GM19395 (cell line): ENCODE measurements at regions not wholly inside any gene's neighbourhood (a gene's known extent, or its start where the extent isn't known, plus 50 kb on each side); places are given as distances from the start of the nearest gene placed in this dataset.
"Not testable (repeated sequence)": the region's sequence is repeated elsewhere in the genome, so short reads cannot be mapped to it uniquely, and the experiment has no call there.

Experiments
- ATAC-seq: cut with Tn5 transposase; IDR thresholded peaks from one replicate; pipeline ENCODE4 v1.9.1; 2021; ENCODE audit warnings: mild to moderate bottlenecking, moderate library complexity; ENCODE audit not compliant: unreplicated experiment

DNA sequence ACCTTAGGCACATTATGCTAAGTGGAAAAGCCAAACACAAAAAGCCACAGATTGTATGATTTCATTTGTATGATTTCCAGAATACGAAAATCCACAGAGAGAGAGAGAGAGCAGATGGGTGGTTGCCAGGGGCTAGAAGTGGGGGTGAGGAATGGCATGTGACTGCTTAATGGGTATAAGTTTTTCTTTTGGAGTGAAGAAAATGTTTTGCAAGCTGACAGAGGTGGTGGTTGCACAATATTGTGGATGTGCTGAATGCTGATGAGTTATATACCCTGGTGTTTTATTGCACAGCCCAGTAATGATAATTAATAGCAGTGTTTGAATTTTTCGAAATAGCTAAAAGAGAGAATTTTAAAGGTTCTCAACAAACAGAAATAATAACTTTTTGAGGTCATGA is 386.1 kb upstream of the HS3ST1 start:
- no peak for ATAC-seq

DNA sequence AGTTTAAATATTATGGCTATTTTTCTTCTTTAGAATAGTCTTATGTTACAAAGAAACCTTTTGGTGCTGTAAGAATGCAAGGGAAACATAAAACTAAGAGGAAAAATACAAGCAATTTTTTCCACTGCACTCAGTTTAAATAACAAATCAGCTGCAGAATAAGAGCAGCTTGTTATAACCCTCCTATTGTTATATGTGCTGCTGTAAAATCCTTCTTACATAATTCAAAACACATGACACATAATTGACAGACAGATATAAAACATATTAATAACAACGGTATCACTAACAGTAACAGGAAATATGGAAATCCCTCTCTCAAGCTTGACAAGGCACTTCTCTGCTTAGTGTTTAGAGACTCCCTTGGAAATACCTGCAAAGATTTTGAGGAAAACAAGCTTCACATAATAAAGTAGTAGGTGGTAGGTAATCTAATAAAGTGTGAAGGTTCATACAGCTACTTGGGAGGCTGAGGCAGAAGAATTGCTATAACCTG is 385.3 kb upstream of the HS3ST1 start:
- no peak for ATAC-seq

DNA sequence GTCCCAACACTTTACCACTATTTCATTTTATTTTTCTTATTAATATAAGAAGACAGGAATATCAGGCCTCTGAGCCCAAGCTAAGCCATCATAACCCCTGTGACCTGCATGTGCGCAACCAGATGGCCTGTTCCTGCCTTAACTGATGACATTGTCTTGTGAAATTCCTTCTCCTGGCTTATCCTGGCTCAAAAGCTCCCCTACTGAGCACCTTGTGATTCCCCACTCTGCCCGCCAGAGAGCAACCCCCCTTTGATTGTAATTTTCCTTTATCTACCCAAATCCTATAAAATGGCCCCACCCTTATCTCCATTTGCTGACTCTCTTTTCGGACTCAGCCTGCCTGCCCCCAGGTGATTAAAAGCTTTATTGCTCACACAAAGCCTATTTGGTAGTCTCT is 382.8 kb upstream of the HS3ST1 start:
- ATAC-seq: not testable (repeated sequence)

- ATAC-seq: no peak
Observed at GRCh38 chr4:11805842-11806241, 377.1 kb upstream of the HS3ST1 start.

- ATAC-seq: peak; percentile 96
Observed at GRCh38 chr4:11801466-11802446, 373.1 kb upstream of the HS3ST1 start.

- no peak for ATAC-seq
Observed at GRCh38 chr4:11799196-11799595, 370.5 kb upstream of the HS3ST1 start.

GRCh38 chr4:11791797-11792196 is 363.1 kb upstream of the HS3ST1 start:
- ATAC-seq: no peak

GRCh38 chr4:11790230-11790629 is 361.5 kb upstream of the HS3ST1 start:
- no peak for ATAC-seq

- ATAC-seq: no peak
Observed at GRCh38 chr4:11783588-11783987, 354.9 kb upstream of the HS3ST1 start.

- no peak for ATAC-seq
Observed at GRCh38 chr4:11782859-11783258, 354.2 kb upstream of the HS3ST1 start.

GRCh38 chr4:11777447-11777846 is 348.8 kb upstream of the HS3ST1 start:
- no peak for ATAC-seq

DNA sequence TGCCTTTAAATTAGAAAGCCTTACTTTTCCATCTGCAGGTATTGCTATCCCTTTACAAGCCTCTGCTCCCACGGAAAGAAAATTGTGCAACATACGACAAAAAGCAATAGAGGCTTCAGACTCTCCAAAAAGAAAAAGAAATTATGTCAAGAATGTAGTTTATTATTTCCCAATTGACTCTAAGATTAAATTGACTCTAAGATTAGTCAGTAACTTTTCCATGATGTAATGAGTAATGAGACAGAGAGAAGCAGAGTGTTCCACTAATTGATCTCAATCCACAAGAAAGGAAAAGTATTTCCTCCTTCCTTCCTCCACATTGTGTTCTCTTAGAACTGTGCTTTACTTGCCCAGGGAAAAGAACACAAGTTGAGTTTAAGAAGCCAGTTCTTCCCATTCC is 345.7 kb upstream of the HS3ST1 start:
- no peak for ATAC-seq

GRCh38 chr4:11773798-11774197 is 345.1 kb upstream of the HS3ST1 start:
- no peak for ATAC-seq

DNA sequence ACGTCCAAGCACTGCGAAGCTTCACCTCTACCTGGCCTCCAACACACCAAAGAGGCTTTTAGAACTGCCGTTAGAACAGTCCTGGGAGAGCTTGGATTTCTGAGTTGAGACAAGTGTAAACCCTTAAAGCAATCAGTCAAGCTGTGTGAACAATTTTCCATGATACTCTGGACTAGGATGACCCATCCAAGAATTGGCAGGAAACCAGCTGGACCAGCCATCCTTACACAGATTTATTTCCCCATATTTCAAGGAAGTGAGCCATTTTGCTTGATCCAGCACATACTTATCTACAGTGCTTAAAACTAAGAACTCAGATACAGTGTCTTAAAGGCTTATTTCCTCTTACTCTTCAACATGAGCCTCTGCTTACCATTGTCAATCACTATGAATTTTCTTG is 340.7 kb upstream of the HS3ST1 start:
- ATAC-seq: no peak

DNA sequence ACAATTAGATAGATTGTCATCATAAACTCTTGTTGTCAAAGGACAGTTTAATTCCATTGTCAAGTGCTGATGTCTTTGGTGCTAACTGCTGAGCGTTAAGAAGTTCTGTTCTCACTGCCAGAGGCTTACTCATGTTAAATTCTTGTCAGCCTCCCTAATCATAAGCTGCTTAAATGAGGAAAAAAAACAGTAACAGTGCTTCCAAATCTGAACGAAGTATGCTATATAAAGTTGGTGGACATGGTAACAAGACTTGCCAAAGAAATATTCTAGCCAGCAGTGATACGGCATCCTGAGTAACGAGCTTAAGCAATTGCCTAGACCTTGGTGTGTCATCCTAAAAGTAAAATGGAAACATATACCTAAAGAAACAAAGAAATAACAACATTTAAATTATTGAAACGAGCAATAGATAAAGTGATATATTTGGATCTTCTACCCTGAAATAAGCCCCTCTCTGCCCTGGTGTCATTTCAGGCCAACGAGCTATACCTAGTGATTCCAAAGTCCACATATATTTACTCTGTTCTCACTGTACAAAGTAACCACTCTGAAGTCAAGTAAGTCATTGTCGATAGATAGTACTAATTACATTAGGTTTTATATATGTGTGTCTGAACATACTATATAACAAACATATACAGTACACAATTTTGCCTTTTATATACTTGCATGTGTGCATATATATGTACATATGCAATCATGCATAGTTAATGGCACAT is 339.7 kb upstream of the HS3ST1 start:
- no peak for ATAC-seq

DNA sequence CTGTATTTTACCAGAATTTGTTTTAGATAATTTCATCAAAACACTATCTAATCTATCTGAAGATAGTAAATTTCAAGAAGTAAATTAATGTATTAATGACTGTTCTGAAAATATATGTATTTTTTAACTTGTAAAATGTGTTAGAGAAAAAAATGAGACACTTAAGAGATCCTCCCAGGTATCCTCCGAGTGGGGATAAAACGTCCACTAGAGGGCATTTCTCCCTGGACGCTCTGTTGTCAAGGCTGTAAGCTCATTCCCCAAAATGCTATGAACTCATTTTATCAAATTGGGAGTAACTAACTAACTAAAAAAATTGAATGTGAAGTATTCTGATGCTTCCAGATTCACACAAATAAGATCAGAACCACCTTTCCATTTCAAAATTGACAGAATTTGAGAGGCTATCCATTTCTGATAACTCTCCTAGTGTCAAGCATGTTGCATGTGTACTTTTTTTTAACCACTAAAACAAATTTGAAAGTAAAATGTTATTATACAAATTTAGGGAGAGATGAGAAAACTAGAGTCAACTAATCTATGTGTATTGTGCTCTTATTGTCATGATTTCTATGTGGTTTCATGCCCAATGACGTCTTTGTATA is 337.3 kb upstream of the HS3ST1 start:
- peak; percentile 82 for ATAC-seq

DNA sequence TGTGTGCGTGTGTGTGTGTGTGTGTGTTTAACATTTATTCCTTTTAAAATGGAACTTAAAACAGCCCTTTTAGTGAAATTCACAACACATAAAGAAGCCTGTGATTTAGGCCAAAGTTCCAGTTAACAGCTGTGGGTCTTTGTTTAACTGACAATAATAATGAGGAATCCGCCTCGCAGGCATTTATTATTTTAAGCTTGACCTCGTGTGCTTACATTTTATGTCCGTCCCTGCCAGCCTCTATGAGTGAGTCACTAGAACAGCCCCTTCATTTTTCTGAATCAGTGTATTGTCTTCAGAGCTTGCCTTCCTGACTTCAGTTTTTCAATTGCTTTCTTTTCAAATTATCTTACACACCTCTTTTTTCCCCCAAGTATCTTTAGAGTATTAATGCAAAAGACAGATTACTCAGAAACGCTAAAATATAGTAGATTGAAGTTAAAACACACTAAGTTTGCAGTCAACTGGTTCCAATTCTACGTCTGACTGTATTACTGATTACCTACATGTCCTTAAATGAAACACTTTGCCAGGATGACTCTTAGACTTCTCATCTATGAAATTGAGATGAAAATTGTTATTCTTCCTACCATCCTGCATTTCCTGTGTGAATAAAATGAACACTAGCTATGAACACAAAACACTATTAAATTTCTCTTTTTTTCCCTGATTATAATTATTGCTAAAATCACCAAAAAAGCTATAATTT is 319.6 kb upstream of the HS3ST1 start:
- ATAC-seq: no peak

- ATAC-seq: no peak
Observed at GRCh38 chr4:11746734-11747133, 318.0 kb upstream of the HS3ST1 start.

DNA sequence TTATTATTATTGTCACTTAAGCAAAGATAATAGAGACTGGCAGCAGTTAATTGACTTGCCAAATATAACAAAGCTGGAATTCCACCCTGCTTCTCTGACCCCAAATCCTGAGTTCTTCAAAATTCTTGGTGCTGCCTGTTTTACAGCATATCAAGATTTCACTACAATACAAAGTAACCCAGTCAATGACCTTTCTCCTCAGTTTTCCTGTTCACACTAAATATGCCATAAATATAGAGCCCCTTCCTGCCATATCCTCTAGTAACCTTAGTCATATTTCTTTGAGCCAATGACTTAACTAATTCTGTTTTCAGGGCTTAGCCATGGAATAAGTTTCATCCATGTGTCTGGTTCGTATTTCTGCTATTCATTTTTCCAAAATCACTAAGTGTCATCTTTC is 315.3 kb upstream of the HS3ST1 start:
- no peak for ATAC-seq

DNA sequence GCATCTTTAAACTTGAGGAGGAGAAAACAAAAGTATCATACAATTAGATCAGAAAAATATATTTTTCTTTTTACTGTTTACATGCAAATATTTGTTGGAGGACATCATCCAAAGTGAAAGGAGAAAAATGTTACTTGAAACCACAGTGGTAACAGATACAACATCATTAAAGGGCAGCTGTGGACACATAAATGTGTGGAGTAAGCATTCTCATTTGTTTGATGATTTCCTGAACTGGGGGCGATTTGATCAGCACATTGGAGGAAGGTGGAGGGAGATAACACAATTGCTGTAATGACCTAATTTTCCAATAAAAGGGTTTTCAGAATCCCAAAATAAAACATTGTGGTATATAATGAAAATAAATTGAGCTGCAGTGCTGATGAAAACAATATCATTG is 314.5 kb upstream of the HS3ST1 start:
- ATAC-seq: no peak

DNA sequence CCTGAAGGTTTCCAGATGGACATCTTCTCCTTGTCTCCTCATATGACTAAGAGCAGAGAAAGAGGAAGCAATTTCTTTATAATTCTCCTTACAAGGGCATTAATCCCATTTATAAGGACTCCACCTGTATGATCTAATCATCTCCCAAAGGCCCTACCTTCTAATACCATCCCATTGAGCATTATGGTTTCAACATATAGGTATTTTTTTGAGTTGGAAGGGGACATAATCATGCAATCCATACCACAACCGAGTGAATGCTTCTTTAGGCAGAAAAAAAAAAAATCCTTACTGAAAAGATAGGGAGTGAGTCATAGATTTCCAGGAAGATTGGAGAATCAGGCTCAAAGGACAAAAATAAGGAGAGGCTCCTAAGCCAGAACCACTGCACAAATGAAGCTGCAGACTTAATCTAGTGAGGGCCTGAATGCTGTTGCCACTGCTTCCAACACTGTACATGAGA is 312.5 kb upstream of the HS3ST1 start:
- ATAC-seq: no peak
